OCI-LY7 (cell line): ENCODE measurements at regions not wholly inside any gene's neighbourhood (a gene's known extent, or its start where the extent isn't known, plus 50 kb on each side); places are given as distances from the start of the nearest gene placed in this dataset.

Source experiments
- BruUV-seq: library from RNA; stranded (reverse); fragments of 400-500 nt; replicated peaks from 2 replicates; lab custom pipeline; 2021; lab: Mats Ljungman, UMichigan
- CTCF ChIA-PET: fragments of 300-600 bp; sonication (Branson Sonifier 250); formaldehyde crosslinking; loops from one replicate; lab custom pipeline; 2022; ENCODE audit warnings: antibody characterized with exemption; ENCODE audit not compliant: unreplicated experiment; lab: Charles Lee
- POLR2A ChIA-PET: fragments of 300-600 bp; sonication (Branson Sonifier 250); formaldehyde crosslinking; loops from one replicate; lab custom pipeline; 2022; ENCODE audit warnings: antibody characterized with exemption; lab: Charles Lee
- DNase-seq: peaks from one replicate; pipeline ENCODE4 v3.0.0-alpha.2; 2015; ENCODE audit warnings: low spot score
- H2AFZ ChIP-seq: fragments of 200-600 bp; sonication (generic), shearing (Covaris generic); 2 replicates; pipeline ENCODE4 v1.6.1; 2014; ENCODE audit warnings: mild to moderate bottlenecking, antibody characterized with exemption, low read length, moderate library complexity
- H3K27ac ChIP-seq: fragments of 200-600 bp; sonication (generic); 2 replicates; pipeline ENCODE4 v1.5.1; 2014; ENCODE audit warnings: mixed run types, low read depth, mild to moderate bottlenecking, moderate library complexity, low read length, inconsistent platforms; ENCODE audit not compliant: poor library complexity, severe bottlenecking
- H3K36me3 ChIP-seq: fragments of 200-600 bp; sonication (generic); 2 replicates; pipeline ENCODE4 v1.6.1; 2014; ENCODE audit warnings: mild to moderate bottlenecking, antibody characterized with exemption, low read length, moderate library complexity, mixed read lengths; ENCODE audit not compliant: insufficient read depth
- H3K4me1 ChIP-seq: fragments of 200-600 bp; sonication (generic); 2 replicates; pipeline ENCODE4 v1.5.1; 2014; ENCODE audit warnings: mild to moderate bottlenecking, low read length; ENCODE audit not compliant: insufficient read depth, poor library complexity, severe bottlenecking
- H3K4me2 ChIP-seq: fragments of 200-600 bp; sonication (generic); 2 replicates; pipeline ENCODE4 v1.6.1; 2014; ENCODE audit warnings: mild to moderate bottlenecking, low read length
- H3K4me3 ChIP-seq: fragments of 200-600 bp; sonication (generic); 2 replicates; pipeline ENCODE4 v1.5.1; 2014; ENCODE audit warnings: mild to moderate bottlenecking, low read depth, low read length; ENCODE audit not compliant: poor library complexity, severe bottlenecking
- H3K79me2 ChIP-seq: fragments of 200-600 bp; sonication (generic); 2 replicates; pipeline ENCODE4 v1.6.1; 2016; ENCODE audit warnings: low read depth, mild to moderate bottlenecking, low read length, moderate library complexity, mixed read lengths; ENCODE audit not compliant: insufficient read depth
- H3K9me2 ChIP-seq: fragments of 200-600 bp; sonication (generic); 2 replicates; pipeline ENCODE4 v1.6.1; 2016; ENCODE audit warnings: mild to moderate bottlenecking, low read length, mixed read lengths; ENCODE audit not compliant: insufficient read depth
- H3K9me3 ChIP-seq: fragments of 200-600 bp; sonication (generic); 2 replicates; pipeline ENCODE4 v1.6.1; 2014; ENCODE audit warnings: mild to moderate bottlenecking, mixed run types, low read length, mixed read lengths
- H4K20me1 ChIP-seq: fragments of 200-600 bp; sonication (generic); 2 replicates; pipeline ENCODE4 v1.6.1; 2014; ENCODE audit warnings: mild to moderate bottlenecking, antibody characterized with exemption, low read length, moderate library complexity, mixed read lengths; ENCODE audit not compliant: insufficient read depth
- CTCF ChIP-seq: fragments of 200-600 bp; sonication (generic); conservative IDR thresholded peaks from 2 replicates; pipeline ENCODE4 v1.5.1; 2014; ENCODE audit warnings: mild to moderate bottlenecking, antibody characterized with exemption, low read length, moderate library complexity, mixed read lengths
- EZH2phosphoT487 ChIP-seq: fragments of 200-600 bp; sonication (generic); IDR thresholded peaks from 2 replicates; pipeline ENCODE4 v1.6.1; 2018; ENCODE audit warnings: low read depth, borderline replicate concordance, mild to moderate bottlenecking, mixed run types, antibody characterized with exemption, low read length, moderate library complexity, mixed read lengths
- intact Hi-C: fragments of 100-400 bp; cut with micrococcal nuclease; formaldehyde crosslinking; loops from one replicate; pipeline ENCODE4 v1.10.0; 2022; ENCODE audit not compliant: unreplicated experiment

- H4K20me1 ChIP-seq = no peaks in the 10 kb centered on the region
- no peak overlapping the region for H3K4me2 ChIP-seq
- no peak overlapping the region; the same call in 1 of the 2 replicates for H2AFZ ChIP-seq
- no peak overlapping the region for H3K4me3 ChIP-seq
- no peaks in the 10 kb centered on the region for H3K36me3 ChIP-seq
- no peaks in the 10 kb centered on the region for H3K79me2 ChIP-seq
- POLR2A ChIA-PET = no interaction called here
- H3K9me3 ChIP-seq = no peaks in the 10 kb centered on the region
- CTCF ChIA-PET = no interaction called here
- no peaks in the 10 kb centered on the region for H3K4me1 ChIP-seq
- no TSS peak for BruUV-seq
- TF ChIP-seq CTCF (no peak), EZH2phosphoT487 (no peak)
- H3K27ac ChIP-seq = no peak overlapping the region
- no peaks in the 10 kb centered on the region for H3K9me2 ChIP-seq
- intact Hi-C loops = no loop called here
- no peak for DNase-seq
These were observed 124.4 kb upstream of the LIPC start for GRCh38 chr15:58307313-58307961.

- intact Hi-C loops = no loop called here
- CTCF ChIA-PET = no interaction called here
- BruUV-seq = no TSS peak
- Histone ChIP-seq H3K9me2 (no peaks in the 10 kb centered on the region), H3K4me1 (no peaks in the 10 kb centered on the region), H3K79me2 (no peaks in the 10 kb centered on the region), H3K4me2 (no peak overlapping the region), H4K20me1 (no peaks in the 10 kb centered on the region), H3K36me3 (no peaks in the 10 kb centered on the region), H3K9me3 (no peaks in the 10 kb centered on the region), H3K4me3 (no peak overlapping the region), H2AFZ (no peak overlapping the region), H3K27ac (no peak overlapping the region)
- POLR2A ChIA-PET = interaction anchor here (0.5 to 0.7 kb wide), 2 partner anchors 26 to 371 kb away, joined by 3 read pairs; no protein-coding TSS in a partner anchor
- peak; percentile 54 for TF ChIP-seq CTCF
- TF ChIP-seq EZH2phosphoT487 = no peak
- DNase-seq = no peak
These were observed 122.9 kb upstream of the LIPC start for GRCh38 chr15:58308742-58309355.
